Keratinocyte (primary cell): ENCODE measurements at regions not wholly inside any gene's neighbourhood (a gene's known extent, or its start where the extent isn't known, plus 50 kb on each side); places are given as distances from the start of the nearest gene placed in this dataset.
"Not testable (repeated sequence)": the region's sequence is repeated elsewhere in the genome, so short reads cannot be mapped to it uniquely, and the experiment has no call there.

Experiments
- DNase-seq: peaks from one replicate; pipeline ENCODE4 v3.0.0-alpha.2; 2011; ENCODE audit warnings: low read depth, missing footprints, low spot score
- FAIRE-seq: peaks from 2 replicates; lab custom pipeline; 2011; peaks lifted over from hg19 to GRCh38; lab: Jason Lieb, UNC
- H2AFZ ChIP-seq: 2 replicates; pipeline ENCODE4 v1.6.0; 2012; ENCODE audit warnings: low read length, control low read depth, inconsistent platforms; ENCODE audit not compliant: control insufficient read depth
- H3K27ac ChIP-seq: 2 replicates; pipeline ENCODE4 v1.5.1; 2011; ENCODE audit warnings: low read length; ENCODE audit not compliant: control insufficient read depth, insufficient read depth
- H3K27me3 ChIP-seq: 3 replicates; pipeline ENCODE4 v1.6.0; 2011; ENCODE audit warnings: low read length; ENCODE audit not compliant: control insufficient read depth, insufficient read depth; ENCODE audit errors: extremely low read depth
- H3K36me3 ChIP-seq, 2 experiments: 2 replicates in 1 of 2; 3 replicates in 1 of 2; pipeline ENCODE4 v1.5.1; 2011; ENCODE audit warnings: low read length in 2 of 2, mild to moderate bottlenecking in 1 of 2; ENCODE audit not compliant: control insufficient read depth in 2 of 2, insufficient read depth in 2 of 2; ENCODE audit errors: extremely low read depth in 1 of 2
- H3K4me1 ChIP-seq: 3 replicates; pipeline ENCODE4 v1.5.1; 2011; ENCODE audit warnings: low read length; ENCODE audit not compliant: control insufficient read depth, insufficient read depth; ENCODE audit errors: extremely low read depth
- H3K4me2 ChIP-seq: 3 replicates; pipeline ENCODE4 v1.6.0; 2011; ENCODE audit warnings: low read depth, low read length; ENCODE audit not compliant: control insufficient read depth, insufficient read depth; ENCODE audit errors: extremely low read depth
- H3K4me3 ChIP-seq, 3 experiments: fragments of 200-600 bp in 1 of 3; sonication (generic) in 1 of 3; 2 replicates in 2 of 3; 3 replicates in 1 of 3; pipeline ENCODE4 v1.5.1; 2011 to 2016; ENCODE audit warnings: low read length in 3 of 3, mild to moderate bottlenecking in 3 of 3, control low read depth in 2 of 3, inconsistent platforms in 1 of 3, low read depth in 1 of 3, mixed read lengths in 1 of 3, mixed run types in 1 of 3, moderate library complexity in 1 of 3; ENCODE audit not compliant: control insufficient read depth in 2 of 3, insufficient read depth in 2 of 3; ENCODE audit errors: extremely low read depth in 1 of 3
- H3K79me2 ChIP-seq: 2 replicates; pipeline ENCODE4 v1.6.0; 2012; ENCODE audit warnings: low read length; ENCODE audit not compliant: control insufficient read depth, insufficient read depth
- H3K9ac ChIP-seq: 3 replicates; pipeline ENCODE4 v1.6.0; 2011; ENCODE audit warnings: low read length; ENCODE audit not compliant: control insufficient read depth, insufficient read depth; ENCODE audit errors: extremely low read depth
- H3K9me1 ChIP-seq: 3 replicates; pipeline ENCODE4 v1.6.0; 2011; ENCODE audit warnings: low read length; ENCODE audit not compliant: control insufficient read depth, insufficient read depth; ENCODE audit errors: extremely low read depth
- H3K9me3 ChIP-seq: 2 replicates; pipeline ENCODE4 v1.5.1; 2012; ENCODE audit warnings: low read depth, low read length; ENCODE audit not compliant: control insufficient read depth
- H4K20me1 ChIP-seq: 3 replicates; pipeline ENCODE4 v1.6.0; 2011; ENCODE audit warnings: low read length; ENCODE audit not compliant: control insufficient read depth, insufficient read depth; ENCODE audit errors: extremely low read depth
- CTCF ChIP-seq, 3 experiments: IDR thresholded peaks in 1 of 3; conservative IDR thresholded peaks in 1 of 3; optimal IDR thresholded peaks in 1 of 3; 2 replicates in 2 of 3; 3 replicates in 1 of 3; pipeline versions ENCODE3 to v1.5.1; 2011; ENCODE audit warnings: low read length in 3 of 3, mild to moderate bottlenecking in 3 of 3, moderate library complexity in 2 of 3, control low read depth in 1 of 3, inconsistent platforms in 1 of 3; ENCODE audit not compliant: insufficient read depth in 2 of 3; ENCODE audit errors: extremely low read depth in 1 of 3
- EZH2 ChIP-seq: IDR thresholded peaks from one replicate; pipeline ENCODE4 v1.6.1; 2012; ENCODE audit warnings: inconsistent platforms, mild to moderate bottlenecking, low read length, moderate library complexity
- dilution Hi-C: fragments of 300-500 bp; cut with MboI; formaldehyde crosslinking; loops from one replicate; pipeline ENCODE4 v1.7.0; 2020; ENCODE audit warnings: low sequenced_read_pairs; ENCODE audit not compliant: extremely low pct_ligation_motif_present

- H3K4me1 ChIP-seq = no peaks in the 10 kb centered on the region
- H3K9me1 ChIP-seq = no peaks in the 10 kb centered on the region
- H3K79me2 ChIP-seq = no peaks in the 10 kb centered on the region
- no peak overlapping the region for H3K4me2 ChIP-seq
- no peak overlapping the region for H3K9ac ChIP-seq
- H3K36me3 ChIP-seq = no peaks in the 10 kb centered on the region
- no peak overlapping the region for H3K4me3 ChIP-seq
- no peak overlapping the region for H3K27ac ChIP-seq
- no peak for TF ChIP-seq CTCF (optimal IDR thresholded peaks at IDR 0.05 in 1 of 3, IDR thresholded peaks at IDR 0.05 in 1 of 3, conservative IDR thresholded peaks at IDR 0.05 in 1 of 3; ENCODE audit: extremely low read depth in 1 of 3, insufficient read depth in 2 of 3, low read length in 3 of 3)
- no peak for TF ChIP-seq EZH2
- H3K27me3 ChIP-seq = no peaks in the 10 kb centered on the region
- FAIRE-seq (no peak), DNase-seq (no peak)
- dilution Hi-C loops = no loop called here
- H3K9me3 ChIP-seq = no peaks in the 10 kb centered on the region
- H4K20me1 ChIP-seq = no peaks in the 10 kb centered on the region
- no peak overlapping the region for H2AFZ ChIP-seq
These were observed 773.1 kb upstream of the AGA start for GRCh38 chr4:178215309-178215708.

DNA sequence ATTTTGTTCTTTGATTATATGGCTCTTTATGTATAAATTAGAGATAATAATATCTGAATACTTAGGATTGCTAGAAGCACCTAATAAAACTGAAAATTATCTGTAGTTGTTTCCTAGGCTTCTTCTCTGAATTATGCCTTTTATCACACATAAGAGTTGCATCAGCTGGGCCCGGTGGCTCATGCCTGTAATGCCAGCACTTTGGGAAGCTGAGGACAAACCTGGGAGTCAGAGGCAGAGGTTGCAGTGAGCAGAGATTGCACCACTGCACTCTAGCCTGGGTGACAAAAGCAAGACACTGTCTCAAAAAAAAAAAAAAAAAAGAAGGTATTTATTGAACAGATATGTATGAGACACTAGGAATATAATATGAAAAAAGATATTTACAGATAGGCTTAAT lies 773.5 kb upstream of the AGA start:
- dilution Hi-C loops = no loop called here
- no peaks in the 10 kb centered on the region for H3K4me1 ChIP-seq
- H3K79me2 ChIP-seq = no peaks in the 10 kb centered on the region
- no peaks in the 10 kb centered on the region for H3K9me3 ChIP-seq
- no peak overlapping the region for H3K4me3 ChIP-seq
- no peaks in the 10 kb centered on the region for H4K20me1 ChIP-seq
- no peak overlapping the region for H3K4me2 ChIP-seq
- H2AFZ ChIP-seq = no peak overlapping the region
- H3K36me3 ChIP-seq = no peaks in the 10 kb centered on the region
- no peaks in the 10 kb centered on the region for H3K9me1 ChIP-seq
- no peak for DNase-seq
- H3K9ac ChIP-seq = no peak overlapping the region
- no peak for FAIRE-seq
- H3K27me3 ChIP-seq = no peaks in the 10 kb centered on the region
- TF ChIP-seq CTCF (optimal IDR thresholded peaks at IDR 0.05 in 1 of 3, IDR thresholded peaks at IDR 0.05 in 1 of 3, conservative IDR thresholded peaks at IDR 0.05 in 1 of 3; ENCODE audit: extremely low read depth in 1 of 3, insufficient read depth in 2 of 3, low read length in 3 of 3) = no peak
- no peak for TF ChIP-seq EZH2
- no peak overlapping the region for H3K27ac ChIP-seq

DNA sequence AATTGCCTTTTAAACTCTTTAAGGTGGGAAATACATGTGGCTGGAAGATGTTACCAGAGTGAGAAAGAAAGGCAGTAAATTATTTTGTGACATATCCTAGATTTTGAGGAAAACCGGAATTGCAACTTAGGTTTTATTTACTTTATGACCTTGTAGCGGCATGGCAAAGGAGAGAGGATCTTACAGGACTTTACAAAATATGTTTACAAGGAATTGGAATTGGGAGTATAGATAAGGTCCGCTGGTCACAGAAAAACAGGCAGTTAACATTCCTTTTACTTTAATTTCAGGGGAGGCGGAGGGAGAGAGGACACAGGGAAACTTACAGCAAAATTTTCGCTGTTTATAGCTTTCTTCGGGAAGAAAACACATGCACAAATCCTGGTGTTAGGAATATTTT lies 784.2 kb upstream of the AGA start:
- H3K79me2 ChIP-seq, dilution Hi-C loops, H3K36me3 ChIP-seq, H4K20me1 ChIP-seq, H3K9ac ChIP-seq, H3K4me2 ChIP-seq, H3K27me3 ChIP-seq, DNase-seq, H2AFZ ChIP-seq, H3K4me3 ChIP-seq, H3K27ac ChIP-seq, H3K4me1 ChIP-seq, FAIRE-seq, H3K9me3 ChIP-seq, H3K9me1 ChIP-seq: not testable (repeated sequence)
